SW480 (cell line): ENCODE measurements at regions not wholly inside any gene's neighbourhood (a gene's known extent, or its start where the extent isn't known, plus 50 kb on each side); places are given as distances from the start of the nearest gene placed in this dataset.

ENCODE experiments used
- DNase-seq: peaks from one replicate; pipeline ENCODE4 v3.0.0-alpha.2; 2016; ENCODE audit warnings: low spot score

GRCh38 chr12:77571768-77572167 lies 258.9 kb upstream of the NAV3 start:
- no peak for DNase-seq

GRCh38 chr12:77571127-77571526 lies 259.6 kb upstream of the NAV3 start:
- DNase-seq: no peak

GRCh38 chr12:77569876-77570275 lies 260.8 kb upstream of the NAV3 start:
- DNase-seq: no peak

GRCh38 chr12:77560714-77561113 lies 270.0 kb upstream of the NAV3 start:
- no peak for DNase-seq

- no peak for DNase-seq
These were observed 271.2 kb upstream of the NAV3 start for GRCh38 chr12:77559400-77560074.

- no peak for DNase-seq
These were observed 275.6 kb upstream of the NAV3 start for GRCh38 chr12:77555074-77555473.

- DNase-seq: no peak
These were observed 276.6 kb upstream of the NAV3 start for GRCh38 chr12:77553976-77554619.

GRCh38 chr12:77549383-77550128 lies 281.1 kb upstream of the NAV3 start:
- DNase-seq: no peak

GRCh38 chr12:77548797-77549196 lies 281.9 kb upstream of the NAV3 start:
- no peak for DNase-seq

GRCh38 chr12:77540097-77540496 lies 290.6 kb upstream of the NAV3 start:
- DNase-seq: no peak

GRCh38 chr12:77537663-77538062 lies 293.0 kb upstream of the NAV3 start:
- DNase-seq: no peak

GRCh38 chr12:77535734-77536133 lies 295.0 kb upstream of the NAV3 start:
- DNase-seq: no peak

- no peak for DNase-seq
These were observed 298.8 kb upstream of the NAV3 start for GRCh38 chr12:77531912-77532311.

GRCh38 chr12:77522247-77522646 lies 308.4 kb upstream of the NAV3 start:
- DNase-seq: no peak

GRCh38 chr12:77521508-77522115 lies 309.1 kb upstream of the NAV3 start:
- DNase-seq: no peak

- DNase-seq: no peak
These were observed 316.2 kb upstream of the NAV3 start for GRCh38 chr12:77514511-77514910.

GRCh38 chr12:77510985-77511384 lies 319.7 kb upstream of the NAV3 start:
- DNase-seq: no peak

GRCh38 chr12:77504466-77504865 lies 326.2 kb upstream of the NAV3 start:
- no peak for DNase-seq

GRCh38 chr12:77500089-77500488 lies 330.6 kb upstream of the NAV3 start:
- no peak for DNase-seq

GRCh38 chr12:77497647-77498046 lies 333.0 kb upstream of the NAV3 start:
- DNase-seq: no peak

- DNase-seq: no peak
These were observed 334.0 kb upstream of the NAV3 start for GRCh38 chr12:77496714-77497113.

GRCh38 chr12:77494296-77494695 lies 336.4 kb upstream of the NAV3 start:
- DNase-seq: no peak
